Activated T-cell treated with anti-CD3 and anti-CD28 coated beads, Interleukin-2, amount 50 U/mL, for 72 hours (primary cell): ENCODE measurements at regions not wholly inside any gene's neighbourhood (a gene's known extent, or its start where the extent isn't known, plus 50 kb on each side); places are given as distances from the start of the nearest gene placed in this dataset.
"Not testable (repeated sequence)": the region's sequence is repeated elsewhere in the genome, so short reads cannot be mapped to it uniquely, and the experiment has no call there.

Source experiments
- ATAC-seq, 2 donors: fragments of 150-1000 bp; cut with Tn5 transposase; replicated peaks in 1 of 2; 2 replicates each; pipeline ENCODE4 v1.10.0; 2021; ENCODE audit warnings: moderate library complexity in 2 of 2, mild to moderate bottlenecking in 1 of 2
- DNase-seq, 2 donors: peaks; one replicate each; pipeline ENCODE4 v3.0.0; 2021 to 2022; ENCODE audit warnings: mixed read lengths in 1 of 2
- H3K27ac Mint-ChIP-seq: one replicate; pipeline ENCODE4 v1.8.0; 2022; ENCODE audit warnings: mild to moderate bottlenecking, moderate library complexity, mixed read lengths
- H3K27me3 Mint-ChIP-seq: one replicate; pipeline ENCODE4 v1.8.0; 2022; ENCODE audit warnings: low read depth, mixed read lengths
- H3K36me3 Mint-ChIP-seq, 2 donors: one replicate each; pipeline ENCODE4 v1.8.0; 2022; ENCODE audit warnings: mixed read lengths in 2 of 2, mild to moderate bottlenecking in 1 of 2; ENCODE audit not compliant: insufficient read depth in 2 of 2
- H3K4me1 Mint-ChIP-seq: one replicate; pipeline ENCODE4 v1.8.0; 2022; ENCODE audit warnings: low read depth, mixed read lengths
- H3K4me3 Mint-ChIP-seq, 2 donors: one replicate each; pipeline ENCODE4 v1.8.0; 2022; ENCODE audit warnings: mild to moderate bottlenecking in 2 of 2, mixed read lengths in 2 of 2, moderate library complexity in 2 of 2
- H3K9me3 Mint-ChIP-seq, 2 donors: one replicate each; pipeline ENCODE4 v1.8.0; 2022; ENCODE audit warnings: mixed read lengths in 2 of 2

- no peak overlapping the region for H3K4me3 Mint-ChIP-seq
- H3K4me1 Mint-ChIP-seq: no peaks in the 10 kb centered on the region
- no peaks in the 10 kb centered on the region for H3K27me3 Mint-ChIP-seq
- H3K27ac Mint-ChIP-seq: no peak overlapping the region
- ATAC-seq (no peak), DNase-seq (no peak)
- H3K36me3 Mint-ChIP-seq: no peaks in the 10 kb centered on the region
- H3K9me3 Mint-ChIP-seq: peaks cover 0 to 2% of the 10 kb centered on the region in 2 donors
Measured at GRCh38 chr4:115234405-115235093, 121.1 kb upstream of the NDST4 start.

GRCh38 chr4:115233600-115233999 is 120.2 kb upstream of the NDST4 start:
- ATAC-seq: no peak
- no peak overlapping the region for H3K4me3 Mint-ChIP-seq
- H3K4me1 Mint-ChIP-seq: no peaks in the 10 kb centered on the region
- H3K27ac Mint-ChIP-seq: no peak overlapping the region
- no peak for DNase-seq
- no peaks in the 10 kb centered on the region for H3K36me3 Mint-ChIP-seq
- no peaks in the 10 kb centered on the region for H3K27me3 Mint-ChIP-seq
- H3K9me3 Mint-ChIP-seq: peaks cover 0 to 2% of the 10 kb centered on the region in 2 donors

GRCh38 chr4:115229873-115230272 is 116.5 kb upstream of the NDST4 start:
- Mint-ChIP-seq H3K4me1 (no peaks in the 10 kb centered on the region), H3K27me3 (no peaks in the 10 kb centered on the region), H3K9me3 (peaks cover 0 to 6% of the 10 kb centered on the region in 2 donors), H3K36me3 (no peaks in the 10 kb centered on the region), H3K4me3 (no peak overlapping the region), H3K27ac (no peak overlapping the region)
- DNase-seq (no peak), ATAC-seq (no peak)

DNA sequence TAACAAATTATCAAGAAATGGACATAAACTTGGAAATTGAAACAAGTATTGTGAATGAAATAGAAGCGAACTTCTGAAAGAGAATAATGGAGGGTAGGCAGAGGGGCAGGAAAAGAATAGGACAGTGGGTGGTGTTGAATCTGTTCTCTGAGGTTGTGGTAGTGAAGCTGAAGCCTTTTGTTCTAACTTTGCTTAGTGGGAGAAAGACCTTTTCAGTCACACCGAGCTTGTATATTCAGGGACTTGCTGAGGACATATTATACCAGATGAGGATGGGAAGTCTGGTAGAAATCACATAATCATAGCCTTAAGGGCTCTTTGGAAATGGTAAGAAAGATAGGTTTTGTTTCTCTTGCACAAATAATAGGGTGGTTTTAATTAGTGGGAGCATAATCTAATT is 115.4 kb upstream of the NDST4 start:
- ATAC-seq (no peak), DNase-seq (no peak)
- Mint-ChIP-seq H3K27ac (no peak overlapping the region), H3K4me1 (no peaks in the 10 kb centered on the region), H3K4me3 (no peak overlapping the region), H3K36me3 (no peaks in the 10 kb centered on the region), H3K27me3 (no peaks in the 10 kb centered on the region), H3K9me3 (peaks cover 0 to 7% of the 10 kb centered on the region in 2 donors)

GRCh38 chr4:115222061-115222460 is 108.6 kb upstream of the NDST4 start:
- Mint-ChIP-seq H3K4me1 (no peaks in the 10 kb centered on the region), H3K27ac (no peak overlapping the region), H3K4me3 (no peak overlapping the region), H3K36me3 (no peaks in the 10 kb centered on the region), H3K27me3 (no peaks in the 10 kb centered on the region), H3K9me3 (peaks cover 0 to 7% of the 10 kb centered on the region in 2 donors)
- DNase-seq: no peak
- no peak for ATAC-seq

- ATAC-seq (no peak), DNase-seq (no peak)
- H3K4me1 Mint-ChIP-seq: no peaks in the 10 kb centered on the region
- no peak overlapping the region for H3K4me3 Mint-ChIP-seq
- H3K27me3 Mint-ChIP-seq: no peaks in the 10 kb centered on the region
- no peak overlapping the region for H3K27ac Mint-ChIP-seq
- no peaks in the 10 kb centered on the region for H3K36me3 Mint-ChIP-seq
- peaks cover 0 to 3% of the 10 kb centered on the region in 2 donors for H3K9me3 Mint-ChIP-seq
Measured at GRCh38 chr4:115219862-115220261, 106.4 kb upstream of the NDST4 start.

DNA sequence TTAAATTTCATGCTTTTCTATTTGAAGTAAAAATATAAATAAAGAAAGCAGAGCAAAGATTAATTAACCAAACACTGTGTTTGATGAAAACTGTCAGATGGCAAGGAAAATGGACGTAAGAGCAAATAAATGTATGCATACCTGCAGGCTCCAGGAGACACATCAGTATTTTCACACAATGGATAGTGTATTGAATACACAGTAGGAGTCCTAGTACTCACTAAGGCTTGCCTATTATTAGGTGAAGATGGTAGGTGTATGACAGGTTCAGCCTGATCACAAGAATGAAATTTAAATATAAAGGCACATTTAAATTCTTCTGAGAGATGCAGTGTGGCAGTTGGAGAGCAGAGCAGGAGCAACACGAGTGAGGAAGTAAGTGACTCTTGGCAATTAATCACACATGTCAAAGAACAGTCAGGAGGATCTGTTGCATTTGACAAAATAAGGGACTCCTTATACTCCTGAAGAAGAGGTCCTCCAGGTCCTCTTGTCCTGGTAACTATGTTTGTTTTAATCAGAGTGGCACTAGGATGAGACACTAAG is 106.0 kb upstream of the NDST4 start:
- H3K9me3 Mint-ChIP-seq: peaks cover 0 to 3% of the 10 kb centered on the region in 2 donors
- H3K4me1 Mint-ChIP-seq: no peaks in the 10 kb centered on the region

GRCh38 chr4:115215935-115216334 is 102.5 kb upstream of the NDST4 start:
- no peak overlapping the region for H3K4me3 Mint-ChIP-seq
- ATAC-seq (no peak), DNase-seq (no peak)
- H3K4me1 Mint-ChIP-seq: no peaks in the 10 kb centered on the region
- H3K27me3 Mint-ChIP-seq: no peaks in the 10 kb centered on the region
- no peaks in the 10 kb centered on the region for H3K36me3 Mint-ChIP-seq
- no peak overlapping the region for H3K27ac Mint-ChIP-seq
- H3K9me3 Mint-ChIP-seq: peaks cover 0 to 2% of the 10 kb centered on the region in 2 donors

More for the DNA sequence above, 106.0 kb upstream of the NDST4 start:
- no peak overlapping the region for H3K27ac Mint-ChIP-seq
- ATAC-seq (no peak), DNase-seq (no peak)
- H3K36me3 Mint-ChIP-seq: no peaks in the 10 kb centered on the region
- H3K27me3 Mint-ChIP-seq: no peaks in the 10 kb centered on the region
- H3K4me3 Mint-ChIP-seq: no peak overlapping the region

GRCh38 chr4:115213716-115214115 is 100.3 kb upstream of the NDST4 start:
- no peak overlapping the region for H3K4me3 Mint-ChIP-seq
- H3K4me1 Mint-ChIP-seq: no peaks in the 10 kb centered on the region
- ATAC-seq (no peak), DNase-seq (no peak)
- no peaks in the 10 kb centered on the region for H3K27me3 Mint-ChIP-seq
- H3K27ac Mint-ChIP-seq: no peak overlapping the region
- H3K36me3 Mint-ChIP-seq: no peaks in the 10 kb centered on the region
- H3K9me3 Mint-ChIP-seq: no peaks in the 10 kb centered on the region

- no peaks in the 10 kb centered on the region for H3K36me3 Mint-ChIP-seq
- H3K4me1 Mint-ChIP-seq: no peaks in the 10 kb centered on the region
- no peaks in the 10 kb centered on the region for H3K27me3 Mint-ChIP-seq
- no peak overlapping the region for H3K4me3 Mint-ChIP-seq
- peaks cover 0 to 2% of the 10 kb centered on the region in 2 donors for H3K9me3 Mint-ChIP-seq
- DNase-seq (no peak), ATAC-seq (no peak)
- H3K27ac Mint-ChIP-seq: no peak overlapping the region
Measured at GRCh38 chr4:115201042-115201330, 87.6 kb upstream of the NDST4 start.

- not testable (repeated sequence) for H3K4me3 Mint-ChIP-seq, H3K27me3 Mint-ChIP-seq, H3K4me1 Mint-ChIP-seq, ATAC-seq, H3K9me3 Mint-ChIP-seq, H3K27ac Mint-ChIP-seq, H3K36me3 Mint-ChIP-seq, DNase-seq
Measured at GRCh38 chr4:115200201-115201041, 87.0 kb upstream of the NDST4 start.

DNA sequence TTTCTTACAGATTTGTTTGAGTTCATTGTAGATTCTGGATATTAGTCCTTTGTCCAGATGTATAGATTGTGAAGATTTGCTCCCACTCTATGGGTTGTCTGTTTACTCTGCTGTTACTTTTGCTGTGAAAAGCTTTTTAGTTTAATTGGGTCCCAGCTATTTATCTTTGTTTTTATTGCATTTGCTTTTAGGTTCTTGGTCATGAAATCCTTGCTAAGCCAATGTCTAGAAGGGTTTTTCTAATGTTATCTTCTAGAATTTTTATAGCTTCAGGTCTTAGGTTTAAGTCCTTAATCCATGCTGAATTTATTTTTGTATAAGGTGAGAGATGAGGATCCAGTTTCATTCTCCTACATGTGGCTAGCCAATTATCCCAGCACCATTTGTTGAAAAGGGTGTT is 81.2 kb upstream of the NDST4 start:
- H3K4me3 Mint-ChIP-seq, DNase-seq, H3K27ac Mint-ChIP-seq, H3K27me3 Mint-ChIP-seq, H3K9me3 Mint-ChIP-seq, H3K36me3 Mint-ChIP-seq, H3K4me1 Mint-ChIP-seq, ATAC-seq: not testable (repeated sequence)

- Mint-ChIP-seq H3K27me3 (no peaks in the 10 kb centered on the region), H3K4me1 (no peaks in the 10 kb centered on the region), H3K36me3 (no peaks in the 10 kb centered on the region), H3K4me3 (no peak overlapping the region), H3K9me3 (peaks cover 0 to 5% of the 10 kb centered on the region in 2 donors), H3K27ac (no peak overlapping the region)
- DNase-seq: no peak
- ATAC-seq: no peak
Measured at GRCh38 chr4:115190529-115190928, 77.1 kb upstream of the NDST4 start.
